Panc1 (cell line): ENCODE measurements at regions not wholly inside any gene's neighbourhood (a gene's known extent, or its start where the extent isn't known, plus 50 kb on each side); places are given as distances from the start of the nearest gene placed in this dataset.

Experiments used
- CTCF ChIP-seq: fragments of 450-650 bp; IDR thresholded peaks from 2 replicates; pipeline ENCODE4 v1.5.1; 2017; ENCODE audit warnings: mild to moderate bottlenecking
- TF ChIP-seq, protein P1 (sequence below), 2 experiments: IDR thresholded peaks; 2 replicates each; pipeline ENCODE4 v1.6.1; 2011 to 2012; ENCODE audit warnings: low read depth in 2 of 2, control low read depth in 1 of 2, low read length in 1 of 2, mild to moderate bottlenecking in 1 of 2, moderate library complexity in 1 of 2; ENCODE audit not compliant: insufficient read depth in 1 of 2

DNA sequence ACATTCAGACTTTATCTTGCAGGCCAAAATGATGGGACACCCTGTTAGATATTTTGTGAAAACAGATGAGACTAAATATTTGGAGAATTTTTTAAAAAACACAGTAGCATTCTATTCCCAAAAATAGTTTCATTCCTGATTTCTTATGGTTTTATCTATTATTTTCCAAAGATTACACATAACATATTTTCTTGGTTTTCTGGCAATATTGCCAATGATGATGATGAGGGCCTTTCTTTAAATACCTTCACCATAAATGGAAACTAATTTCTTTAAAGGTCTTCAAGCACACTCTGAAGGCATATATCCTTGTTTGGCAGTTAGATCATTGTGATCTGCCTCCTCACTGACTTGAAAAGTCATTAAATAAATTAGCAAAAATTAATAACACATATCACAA is 522.3 kb upstream of the LUZP2 start:
- TF ChIP-seq CTCF = no peak
- TF ChIP-seq, protein P1, sequence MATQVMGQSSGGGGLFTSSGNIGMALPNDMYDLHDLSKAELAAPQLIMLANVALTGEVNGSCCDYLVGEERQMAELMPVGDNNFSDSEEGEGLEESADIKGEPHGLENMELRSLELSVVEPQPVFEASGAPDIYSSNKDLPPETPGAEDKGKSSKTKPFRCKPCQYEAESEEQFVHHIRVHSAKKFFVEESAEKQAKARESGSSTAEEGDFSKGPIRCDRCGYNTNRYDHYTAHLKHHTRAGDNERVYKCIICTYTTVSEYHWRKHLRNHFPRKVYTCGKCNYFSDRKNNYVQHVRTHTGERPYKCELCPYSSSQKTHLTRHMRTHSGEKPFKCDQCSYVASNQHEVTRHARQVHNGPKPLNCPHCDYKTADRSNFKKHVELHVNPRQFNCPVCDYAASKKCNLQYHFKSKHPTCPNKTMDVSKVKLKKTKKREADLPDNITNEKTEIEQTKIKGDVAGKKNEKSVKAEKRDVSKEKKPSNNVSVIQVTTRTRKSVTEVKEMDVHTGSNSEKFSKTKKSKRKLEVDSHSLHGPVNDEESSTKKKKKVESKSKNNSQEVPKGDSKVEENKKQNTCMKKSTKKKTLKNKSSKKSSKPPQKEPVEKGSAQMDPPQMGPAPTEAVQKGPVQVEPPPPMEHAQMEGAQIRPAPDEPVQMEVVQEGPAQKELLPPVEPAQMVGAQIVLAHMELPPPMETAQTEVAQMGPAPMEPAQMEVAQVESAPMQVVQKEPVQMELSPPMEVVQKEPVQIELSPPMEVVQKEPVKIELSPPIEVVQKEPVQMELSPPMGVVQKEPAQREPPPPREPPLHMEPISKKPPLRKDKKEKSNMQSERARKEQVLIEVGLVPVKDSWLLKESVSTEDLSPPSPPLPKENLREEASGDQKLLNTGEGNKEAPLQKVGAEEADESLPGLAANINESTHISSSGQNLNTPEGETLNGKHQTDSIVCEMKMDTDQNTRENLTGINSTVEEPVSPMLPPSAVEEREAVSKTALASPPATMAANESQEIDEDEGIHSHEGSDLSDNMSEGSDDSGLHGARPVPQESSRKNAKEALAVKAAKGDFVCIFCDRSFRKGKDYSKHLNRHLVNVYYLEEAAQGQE (IDR thresholded peaks at IDR 0.05; ENCODE audit: insufficient read depth in 1 of 2, low read depth in 2 of 2, low read length in 1 of 2) = no peak
